NCI-H1436 (cell line): ENCODE measurements at regions not wholly inside any gene's neighbourhood (a gene's known extent, or its start where the extent isn't known, plus 50 kb on each side); places are given as distances from the start of the nearest gene placed in this dataset.
"Not testable (repeated sequence)": the region's sequence is repeated elsewhere in the genome, so short reads cannot be mapped to it uniquely, and the experiment has no call there.

Experiments used
- DNase-seq: peaks from one replicate; lab custom pipeline; 2025; lab: John Stamatoyannopoulos, UW

GRCh38 chr16:6853565-6853964 is 479.1 kb upstream of the RBFOX1 start:
- no peak for DNase-seq

DNA sequence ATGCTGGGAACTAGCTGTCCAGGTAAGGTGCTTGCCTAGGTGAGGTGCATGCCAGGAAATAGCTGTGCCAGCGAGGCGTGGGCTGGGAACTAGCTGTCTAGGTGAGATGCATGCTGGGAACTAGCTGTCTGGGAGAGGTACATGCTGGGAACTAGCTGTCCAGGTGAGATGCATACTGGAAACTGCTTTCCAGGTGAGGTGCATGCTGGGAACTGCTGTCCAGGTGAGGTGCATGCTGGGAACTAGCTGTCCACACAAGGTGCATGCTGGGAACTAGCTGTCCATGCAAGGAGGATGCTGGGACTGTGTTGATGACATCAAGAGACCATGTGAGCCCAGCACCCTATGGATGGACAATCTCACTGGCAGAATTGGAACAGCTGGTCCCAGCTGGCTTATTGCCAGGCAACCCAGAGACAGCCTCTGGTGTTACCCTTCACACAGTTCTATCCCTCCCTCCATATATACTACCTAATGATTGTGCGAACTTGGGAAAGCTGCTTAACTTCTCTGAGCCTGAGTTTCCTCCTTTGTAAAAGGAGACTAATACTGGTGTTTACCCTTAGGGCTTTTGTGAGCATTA is 479.9 kb upstream of the RBFOX1 start:
- DNase-seq, result no peak

GRCh38 chr16:6846452-6846851 is 486.2 kb upstream of the RBFOX1 start:
- DNase-seq, result no peak

GRCh38 chr16:6841392-6841791 is 491.3 kb upstream of the RBFOX1 start:
- DNase-seq, result no peak

DNA sequence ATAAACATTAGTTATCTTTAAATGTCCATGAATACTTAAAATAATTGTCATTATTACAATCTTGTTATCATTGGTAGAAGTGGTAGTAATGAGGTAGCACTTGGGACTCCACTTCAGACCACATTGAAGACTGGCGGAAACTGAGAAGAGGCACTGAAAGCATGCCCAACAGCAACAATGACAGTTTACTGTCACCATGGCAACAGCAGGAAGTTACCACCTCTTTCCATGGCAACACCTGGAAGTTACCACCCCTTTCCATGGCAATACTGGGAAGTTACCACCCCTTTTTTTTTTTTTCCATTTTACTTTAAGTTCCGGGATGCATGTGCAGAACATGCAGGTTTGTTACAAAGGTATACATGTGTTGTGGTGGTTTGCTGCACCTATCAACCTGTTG is 494.9 kb upstream of the RBFOX1 start:
- no peak for DNase-seq

GRCh38 chr16:6836766-6837165 is 495.9 kb upstream of the RBFOX1 start:
- no peak for DNase-seq

- DNase-seq, result no peak
These were observed 496.7 kb upstream of the RBFOX1 start for GRCh38 chr16:6835941-6836340.

DNA sequence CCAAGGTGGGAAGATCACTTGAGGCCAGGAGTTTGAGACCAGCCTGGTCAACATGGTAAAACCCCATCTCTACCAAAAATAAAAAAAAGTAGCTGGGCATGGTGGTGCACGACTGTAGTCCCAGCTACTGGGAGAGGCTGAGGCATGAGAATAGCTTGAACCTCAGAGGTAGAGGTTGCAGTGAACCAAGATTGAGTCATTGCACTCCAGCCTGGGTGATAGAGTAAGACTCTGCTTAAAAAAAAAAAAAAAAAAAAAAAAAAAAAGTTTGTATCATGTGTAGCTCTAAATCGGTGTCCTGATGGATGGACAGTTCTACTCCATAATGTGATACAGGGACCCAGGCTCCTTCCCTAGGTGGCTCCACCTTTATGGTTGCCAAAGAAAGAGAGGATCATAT is 497.1 kb upstream of the RBFOX1 start:
- DNase-seq, result no peak

DNA sequence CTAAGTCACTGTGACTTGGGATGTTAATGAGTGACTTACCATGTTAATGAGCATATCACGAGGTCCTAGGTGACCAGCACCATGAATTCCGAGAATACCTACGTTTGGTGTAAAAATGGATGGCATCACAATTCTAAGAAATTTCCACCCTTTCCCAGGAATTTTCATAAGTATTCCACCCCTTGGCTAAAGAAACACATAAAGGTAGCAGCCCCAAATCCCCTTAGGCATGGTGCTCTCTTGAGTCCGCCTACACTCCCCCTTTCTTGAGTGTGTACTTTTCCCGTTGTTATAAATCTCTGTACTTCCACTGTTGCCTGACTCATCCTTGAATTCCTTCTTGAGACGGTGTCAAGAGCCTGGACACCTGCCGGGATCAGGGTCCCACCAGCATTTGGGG is 504.0 kb upstream of the RBFOX1 start:
- no peak for DNase-seq

DNA sequence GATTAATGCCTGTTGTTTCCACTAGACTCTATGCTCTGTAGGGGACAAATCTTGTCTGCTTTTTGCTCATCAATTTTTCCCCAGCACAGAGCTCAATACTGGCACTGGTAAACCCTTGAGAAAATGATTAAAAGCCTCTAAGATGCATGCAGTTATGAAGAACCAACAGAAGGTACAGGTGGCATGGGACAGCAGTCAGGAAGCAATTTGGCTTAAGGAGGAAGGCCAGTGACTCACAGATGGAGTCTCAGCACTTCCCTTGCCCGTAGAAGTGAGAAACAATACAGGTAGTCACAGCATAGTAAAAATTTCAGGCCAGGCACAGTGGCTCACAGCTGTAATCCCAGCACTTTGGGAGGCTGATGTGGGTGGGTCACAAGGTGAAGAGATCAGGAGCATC is 504.7 kb upstream of the RBFOX1 start:
- no peak for DNase-seq

DNA sequence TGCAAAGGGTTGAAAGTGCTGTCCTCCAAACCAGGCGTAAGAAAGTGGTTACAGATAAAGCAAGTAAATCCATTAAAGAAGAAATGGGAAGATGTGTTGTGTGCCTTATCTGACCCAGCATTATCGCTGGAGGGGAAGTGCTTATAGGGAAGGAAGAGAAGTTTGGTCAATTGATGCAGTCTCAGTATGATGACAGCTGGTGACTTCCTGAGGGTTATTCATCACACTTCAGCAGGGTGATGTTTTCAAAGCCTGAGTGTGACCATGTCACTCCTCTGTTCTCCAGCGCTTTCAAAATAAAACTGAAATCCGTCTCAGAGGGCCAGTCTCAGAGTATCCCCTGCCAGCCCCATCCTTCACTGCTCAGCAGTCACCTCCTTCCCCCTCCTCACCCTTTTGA is 505.4 kb upstream of the RBFOX1 start:
- DNase-seq, result no peak

- no peak for DNase-seq
These were observed 510.6 kb upstream of the RBFOX1 start for GRCh38 chr16:6822041-6822440.

DNA sequence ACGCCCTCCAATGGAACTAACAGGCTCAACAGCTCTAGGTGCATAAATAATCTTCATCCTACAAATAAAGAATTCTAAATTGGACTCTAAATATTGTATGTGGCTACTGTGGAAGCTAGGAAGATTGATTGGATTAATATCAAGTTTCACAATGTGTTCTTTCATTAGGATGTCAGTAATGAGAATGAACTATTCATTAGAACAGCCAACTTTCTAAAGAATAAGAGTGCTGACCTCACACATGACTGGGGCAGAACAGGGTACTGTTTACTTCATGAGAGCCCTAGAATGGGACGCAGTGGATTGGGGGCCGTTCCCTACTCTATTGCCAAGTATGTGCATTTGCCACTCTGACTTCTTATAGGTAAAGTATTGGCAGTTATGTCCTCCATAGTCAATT is 528.2 kb upstream of the RBFOX1 start:
- DNase-seq, result no peak

DNA sequence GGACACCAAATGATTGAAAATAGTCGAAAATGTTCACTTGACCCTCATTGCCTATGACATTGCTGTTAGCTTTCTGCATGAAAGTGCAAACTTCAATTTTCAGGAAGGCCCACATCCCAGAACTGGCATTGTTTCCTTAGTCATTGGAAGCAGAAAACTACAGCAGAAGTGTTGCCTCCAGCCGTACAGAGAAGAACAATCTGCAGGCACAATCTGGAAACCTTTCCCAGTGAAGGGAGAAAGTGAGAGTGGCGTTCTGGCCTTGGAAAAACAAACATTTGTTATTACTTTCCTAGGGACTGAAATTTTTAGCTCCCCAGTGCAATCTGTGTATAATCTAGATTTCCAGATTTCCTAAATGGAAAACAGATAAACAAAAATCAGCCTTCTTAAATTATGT is 529.5 kb upstream of the RBFOX1 start:
- no peak for DNase-seq

DNA sequence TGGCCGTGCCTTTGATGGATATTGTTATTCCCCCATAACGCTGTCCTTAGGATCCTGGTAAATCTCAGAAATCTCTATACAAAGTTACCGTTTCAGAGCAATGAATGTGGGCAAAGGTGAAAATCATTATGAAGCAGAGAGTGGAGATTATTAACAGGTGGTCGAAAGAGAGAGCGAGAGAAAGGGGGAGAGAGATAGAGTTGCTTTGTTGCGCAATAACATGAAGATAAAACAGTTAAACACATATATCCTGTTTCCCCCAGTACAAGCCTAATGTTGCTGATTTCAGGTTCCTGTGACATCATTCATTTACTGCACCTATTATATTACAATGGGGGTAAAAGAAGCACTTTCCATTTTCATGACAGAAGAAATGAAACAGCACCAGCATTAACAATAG is 535.4 kb upstream of the RBFOX1 start:
- DNase-seq, result no peak

- no peak for DNase-seq
These were observed 555.0 kb upstream of the RBFOX1 start for GRCh38 chr16:6777624-6778023.

GRCh38 chr16:6775712-6776111 is 556.9 kb upstream of the RBFOX1 start:
- no peak for DNase-seq

DNA sequence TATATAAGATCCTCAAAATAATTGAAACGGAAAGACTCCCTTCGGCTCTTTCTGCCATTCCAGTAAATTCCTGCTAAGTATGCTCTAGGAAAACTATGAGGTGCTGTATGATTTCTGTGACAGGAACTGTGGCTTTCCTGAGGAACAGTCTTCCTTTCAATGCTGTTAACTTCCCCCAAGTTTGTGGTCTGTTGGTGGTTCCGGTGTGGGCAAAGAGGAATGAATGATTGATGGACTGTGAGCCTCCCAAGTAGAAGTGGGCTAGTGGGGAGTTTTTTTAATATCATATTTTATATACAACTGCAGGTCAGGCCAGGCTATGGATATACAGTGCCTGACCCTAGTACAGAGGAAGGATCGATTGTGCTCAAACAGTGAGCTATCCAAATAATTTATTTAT is 560.7 kb upstream of the RBFOX1 start:
- no peak for DNase-seq

DNA sequence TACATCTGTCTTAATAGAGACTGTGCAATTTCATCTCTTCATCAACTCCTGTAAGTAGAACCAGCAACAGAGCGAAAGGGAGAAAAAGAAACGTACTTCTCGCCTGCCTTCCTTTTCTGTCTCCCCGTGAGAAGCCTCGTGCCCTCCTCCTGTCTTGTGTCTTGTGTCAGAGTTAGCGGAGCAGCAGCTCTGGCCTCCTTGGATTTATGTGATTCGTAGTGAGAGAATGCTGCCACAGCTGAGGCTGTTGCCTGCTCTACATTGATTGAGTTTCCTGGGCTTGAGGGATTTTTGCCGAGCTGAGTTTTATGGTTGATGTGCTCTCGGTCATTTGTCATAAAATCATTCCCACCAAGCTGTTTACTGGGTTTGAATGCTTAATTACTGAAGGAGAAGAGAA is 579.1 kb upstream of the RBFOX1 start:
- no peak for DNase-seq

- DNase-seq, result no peak
These were observed 581.5 kb upstream of the RBFOX1 start for GRCh38 chr16:6751191-6751590.

- DNase-seq, result no peak
These were observed 582.9 kb upstream of the RBFOX1 start for GRCh38 chr16:6749698-6750097.

DNA sequence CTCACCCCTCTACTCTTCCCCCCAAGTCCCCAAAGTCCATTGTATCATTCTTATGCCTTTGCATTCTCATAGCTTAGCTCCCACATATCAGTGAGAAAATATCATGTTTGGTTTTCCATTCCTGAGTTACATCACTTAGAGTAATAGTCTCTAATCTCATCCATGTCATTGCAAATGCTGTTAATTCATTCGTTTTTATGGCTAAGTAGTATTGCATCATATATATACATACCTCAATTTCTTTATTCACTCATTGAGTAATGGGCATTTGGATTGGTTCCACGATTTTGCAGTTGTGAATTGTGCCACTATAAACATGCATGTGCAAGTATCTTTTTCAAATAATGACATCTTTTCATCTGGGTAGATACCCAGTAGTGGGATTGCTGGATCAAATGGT is 596.3 kb upstream of the RBFOX1 start:
- not testable (repeated sequence) for DNase-seq

- DNase-seq, result no peak
These were observed 597.0 kb upstream of the RBFOX1 start for GRCh38 chr16:6735631-6736030.

GRCh38 chr16:6732166-6732565 is 600.5 kb upstream of the RBFOX1 start:
- no peak for DNase-seq

- no peak for DNase-seq
These were observed 604.3 kb upstream of the RBFOX1 start for GRCh38 chr16:6728381-6728780.
